ENCODE measurements at regions not wholly inside any gene's neighbourhood (a gene's known extent, or its start where the extent isn't known, plus 50 kb on each side); places are given as distances from the start of the nearest gene placed in this dataset.

GRCh38 chr20:11153819-11154218, 480.0 kb upstream of the JAG1 start:
- no peak for ATAC-seq (ENCODE audit: low FRiP score)
- DNase-seq (ENCODE audit: low spot score): no peak
- TF ChIP-seq CTCF (IDR thresholded peaks at IDR 0.05): no peak

- TF ChIP-seq CTCF (IDR thresholded peaks at IDR 0.05): no peak
- ATAC-seq (ENCODE audit: low FRiP score) (no peak), DNase-seq (ENCODE audit: low spot score) (no peak)
These were observed 481.5 kb upstream of the JAG1 start for GRCh38 chr20:11155156-11155756.

- ATAC-seq (ENCODE audit: low FRiP score): no peak
- TF ChIP-seq CTCF (IDR thresholded peaks at IDR 0.05): no peak
- no peak for DNase-seq (ENCODE audit: low spot score)
These were observed 483.1 kb upstream of the JAG1 start for GRCh38 chr20:11156922-11157321.

- TF ChIP-seq CTCF (IDR thresholded peaks at IDR 0.05): no peak
- ATAC-seq (ENCODE audit: low FRiP score) (no peak), DNase-seq (ENCODE audit: low spot score) (no peak)
These were observed 484.3 kb upstream of the JAG1 start for GRCh38 chr20:11158146-11158545.

- no peak for TF ChIP-seq CTCF (IDR thresholded peaks at IDR 0.05)
- ATAC-seq (ENCODE audit: low FRiP score): no peak
- DNase-seq (ENCODE audit: low spot score): no peak
These were observed 484.8 kb upstream of the JAG1 start for GRCh38 chr20:11158589-11158988.

GRCh38 chr20:11159728-11160127, 485.9 kb upstream of the JAG1 start:
- ATAC-seq (ENCODE audit: low FRiP score): no peak
- no peak for DNase-seq (ENCODE audit: low spot score)
- no peak for TF ChIP-seq CTCF (IDR thresholded peaks at IDR 0.05)

GRCh38 chr20:11162026-11162775, 488.4 kb upstream of the JAG1 start:
- ATAC-seq (ENCODE audit: low FRiP score) (no peak), DNase-seq (ENCODE audit: low spot score) (no peak)
- no peak for TF ChIP-seq CTCF (IDR thresholded peaks at IDR 0.05)

Measured in omental fat pad (tissue), 3 donors.